IPS DF 19.7 (cell line): ENCODE measurements at regions not wholly inside any gene's neighbourhood (a gene's known extent, or its start where the extent isn't known, plus 50 kb on each side); places are given as distances from the start of the nearest gene placed in this dataset.

Experiments used
- DNase-seq: peaks from one replicate; pipeline ENCODE4 v3.0.0-alpha.2; 2013; ENCODE audit warnings: low read depth, low spot score

GRCh38 chr2:128631698-128632500 is 313.2 kb upstream of the HS6ST1 start:
- no peak for DNase-seq

GRCh38 chr2:128632501-128632800 is 313.8 kb upstream of the HS6ST1 start:
- DNase-seq, result no peak

GRCh38 chr2:128633501-128633900 is 314.8 kb upstream of the HS6ST1 start:
- no peak for DNase-seq

- no peak for DNase-seq
Observed at GRCh38 chr2:128635361-128635900, 316.8 kb upstream of the HS6ST1 start.

DNA sequence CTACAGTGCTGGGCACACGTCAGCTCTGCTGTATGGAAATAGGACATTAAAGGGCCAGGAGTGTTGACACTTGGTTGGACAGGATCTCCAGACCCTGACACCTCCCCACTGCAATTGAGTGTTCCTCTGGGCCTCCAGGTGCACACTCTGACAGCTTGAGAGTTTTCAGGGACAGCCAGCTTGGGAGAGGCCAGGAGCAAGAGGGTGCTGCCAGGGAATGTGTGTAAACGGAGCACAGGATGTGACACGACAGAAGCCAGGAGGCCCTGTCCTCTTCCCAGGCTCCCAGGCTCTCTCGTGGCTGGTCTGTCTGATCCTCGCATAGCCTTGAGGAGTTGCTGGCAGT is 318.1 kb upstream of the HS6ST1 start:
- no peak for DNase-seq

DNA sequence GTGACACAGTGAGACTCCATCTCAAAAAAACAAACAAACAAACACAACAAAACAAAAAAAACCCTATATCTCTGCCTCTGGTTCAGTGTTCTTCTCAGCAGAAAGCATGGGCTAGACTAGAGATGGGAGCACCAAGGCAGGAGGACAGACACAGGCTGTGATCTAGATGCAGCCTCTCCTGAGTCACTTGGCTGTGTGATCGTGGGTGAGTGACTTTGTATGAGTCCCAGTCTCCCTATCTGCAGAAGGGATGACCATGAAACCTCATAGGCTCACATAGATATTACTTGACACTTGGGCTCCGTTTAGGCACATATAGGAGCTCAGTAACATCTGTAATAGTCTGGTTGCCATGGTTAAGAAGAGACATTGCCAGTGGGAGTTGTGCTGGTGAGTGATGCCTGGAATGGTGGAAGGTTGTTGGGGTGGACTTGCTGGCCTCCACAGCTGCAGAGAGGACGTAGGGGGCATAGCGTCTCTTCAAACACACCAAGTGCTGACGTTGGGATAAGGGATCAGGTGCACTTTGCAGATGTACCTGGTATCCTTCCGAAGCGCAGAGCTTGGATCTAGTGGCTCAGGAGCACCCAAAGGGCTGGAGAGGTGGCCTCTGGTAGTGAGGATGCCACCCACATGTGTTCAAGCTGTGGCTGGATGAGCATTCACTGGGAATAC is 318.9 kb upstream of the HS6ST1 start:
- DNase-seq, result no peak

- DNase-seq, result peak; percentile 98
Observed at GRCh38 chr2:128638341-128639119, 319.9 kb upstream of the HS6ST1 start.

- no peak for DNase-seq
Observed at GRCh38 chr2:128639120-128639477, 320.4 kb upstream of the HS6ST1 start.

GRCh38 chr2:128639693-128640092 is 321.0 kb upstream of the HS6ST1 start:
- DNase-seq, result no peak

DNA sequence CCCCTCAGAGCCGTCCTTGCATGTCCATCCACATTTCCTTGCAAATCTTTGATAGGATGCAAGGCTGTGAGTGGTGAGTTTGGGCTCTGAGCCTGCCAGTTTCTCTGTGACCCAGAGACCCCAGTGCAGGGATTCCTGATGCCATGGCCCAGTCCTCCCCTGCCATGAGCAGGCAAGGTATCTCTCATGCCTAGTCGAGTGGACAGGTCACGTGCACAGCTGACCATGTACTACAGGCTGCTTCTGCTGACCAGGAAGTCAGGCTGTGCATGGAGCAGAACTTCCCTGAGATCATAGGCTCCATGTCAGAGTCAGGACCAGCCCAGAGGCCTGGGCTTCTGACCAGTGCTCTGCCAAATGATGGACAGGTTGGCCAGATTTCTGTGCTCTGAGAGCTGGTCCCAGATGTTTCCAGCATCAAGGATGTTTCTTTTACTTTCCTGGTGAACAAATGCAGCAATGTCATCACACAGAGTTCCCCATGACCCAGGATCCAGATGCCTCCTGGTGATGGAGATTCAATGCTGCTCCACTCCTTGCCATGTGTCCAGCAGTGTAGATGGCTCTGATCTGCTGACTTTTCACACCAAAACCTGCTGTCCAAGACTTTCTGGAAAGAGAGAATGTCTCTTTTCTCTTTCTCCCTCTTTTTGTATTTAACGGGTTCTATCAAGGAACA is 321.6 kb upstream of the HS6ST1 start:
- no peak for DNase-seq

- no peak for DNase-seq
Observed at GRCh38 chr2:128640845-128641360, 322.2 kb upstream of the HS6ST1 start.

GRCh38 chr2:128641421-128642080 is 322.9 kb upstream of the HS6ST1 start:
- DNase-seq, result no peak

DNA sequence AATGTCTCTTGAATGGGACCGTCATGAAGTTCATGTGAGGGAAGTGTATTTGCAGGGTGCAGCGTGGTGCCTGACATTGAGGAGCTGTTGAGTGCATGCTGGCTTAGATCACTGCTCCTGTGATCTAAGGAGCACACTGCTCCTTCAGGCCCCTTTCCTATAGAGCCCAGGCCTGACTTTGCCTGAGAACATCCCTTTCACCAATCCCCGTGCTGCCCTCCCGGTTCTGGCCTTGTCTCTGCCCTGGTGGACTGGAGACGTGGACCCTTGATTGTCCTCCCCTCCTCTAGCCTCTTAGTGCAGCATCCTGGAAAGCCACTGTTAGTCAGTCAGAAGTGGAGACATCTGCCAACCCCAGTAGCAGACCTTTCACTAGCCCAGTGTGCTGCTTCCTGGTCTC is 323.6 kb upstream of the HS6ST1 start:
- DNase-seq, result no peak

GRCh38 chr2:128642821-128643220 is 324.2 kb upstream of the HS6ST1 start:
- DNase-seq, result no peak

DNA sequence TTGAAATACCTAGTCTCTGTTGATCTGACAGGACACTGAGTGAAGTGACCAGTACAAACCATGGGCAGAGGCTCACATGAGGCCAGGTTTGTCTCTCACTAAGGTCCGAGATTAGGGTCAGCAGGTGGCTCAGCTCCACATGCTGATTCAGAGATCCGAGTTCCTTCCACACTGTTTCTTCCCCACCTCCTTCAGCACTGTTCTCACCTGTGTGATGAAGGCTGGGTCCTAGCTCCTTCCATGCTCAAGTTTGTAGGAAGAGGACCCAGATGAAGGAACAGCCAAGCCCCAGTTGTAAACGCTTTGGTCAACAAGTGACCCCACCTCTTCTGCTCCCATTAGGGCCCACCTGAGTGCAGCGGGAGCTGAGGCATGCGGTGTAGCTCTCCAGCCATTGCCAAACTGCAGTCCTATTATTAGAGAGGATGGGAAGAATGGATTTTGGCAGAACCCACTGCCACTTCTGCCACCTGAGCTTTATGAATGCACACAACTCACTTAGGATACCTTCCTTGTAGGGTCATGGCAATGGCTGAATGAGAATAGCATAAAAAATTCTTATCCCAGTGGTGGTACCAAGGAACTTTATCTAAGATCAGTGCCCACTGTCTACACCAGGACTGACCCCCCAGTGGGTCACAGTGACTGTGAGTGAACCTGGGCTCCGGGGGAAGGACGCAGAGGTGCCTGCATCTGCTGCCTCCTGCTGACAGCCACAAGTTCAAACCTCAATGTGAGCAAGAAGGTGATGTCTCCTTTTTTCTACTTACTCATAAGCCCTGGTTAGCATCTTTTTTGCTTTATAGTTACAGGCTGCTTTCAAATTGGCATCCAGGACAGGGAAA is 324.8 kb upstream of the HS6ST1 start:
- no peak for DNase-seq

DNA sequence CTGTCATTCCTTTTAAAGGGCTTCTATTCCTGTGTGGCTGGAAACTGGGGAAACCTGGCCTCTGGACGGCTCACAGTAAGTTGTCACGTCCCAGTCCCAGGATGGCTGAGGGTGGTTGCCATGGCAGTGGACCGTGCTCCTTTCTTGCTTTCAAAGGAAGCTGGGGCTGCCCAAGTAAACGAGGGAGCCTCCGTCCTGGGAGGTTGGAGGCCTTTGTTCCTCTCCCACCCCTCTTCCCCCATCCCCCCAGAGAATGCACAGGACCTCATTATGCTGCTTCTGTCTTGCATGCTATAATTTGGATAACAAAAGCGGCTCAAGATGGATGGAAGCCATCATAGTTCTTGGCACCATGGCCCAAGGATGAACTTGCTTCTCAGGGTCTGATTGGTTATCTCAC is 325.5 kb upstream of the HS6ST1 start:
- DNase-seq, result peak; percentile 56

- peak; percentile 83 for DNase-seq
Observed at GRCh38 chr2:128644718-128645256, 326.1 kb upstream of the HS6ST1 start.

GRCh38 chr2:128645631-128646030 is 327.0 kb upstream of the HS6ST1 start:
- DNase-seq, result no peak

GRCh38 chr2:128646091-128646490 is 327.4 kb upstream of the HS6ST1 start:
- no peak for DNase-seq

DNA sequence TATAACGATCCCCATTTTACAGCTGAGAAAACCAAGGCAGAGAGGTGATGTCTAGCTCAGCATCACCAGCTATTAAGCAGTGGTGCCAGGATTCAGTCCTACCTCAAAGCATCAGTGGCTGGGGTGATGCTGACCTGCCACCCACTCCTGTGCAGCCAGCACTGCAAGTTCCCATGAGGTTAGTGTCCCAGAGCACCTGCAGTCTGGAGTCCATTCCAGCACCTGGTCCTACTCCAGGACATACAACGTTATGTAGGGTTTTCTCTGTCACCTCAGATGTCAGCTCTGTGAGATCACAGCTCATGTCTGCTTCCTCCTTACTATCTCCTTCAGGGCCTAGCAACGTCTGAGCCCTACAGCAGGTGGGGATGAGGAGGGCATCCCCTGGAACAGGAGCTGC is 328.0 kb upstream of the HS6ST1 start:
- no peak for DNase-seq
